ENCODE measurements at regions not wholly inside any gene's neighbourhood (a gene's known extent, or its start where the extent isn't known, plus 50 kb on each side); places are given as distances from the start of the nearest gene placed in this dataset.
"Not testable (repeated sequence)": the region's sequence is repeated elsewhere in the genome, so short reads cannot be mapped to it uniquely, and the experiment has no call there.

- not testable (repeated sequence) for TF ChIP-seq CTCF (CRISPR knock-in tag; IDR thresholded peaks at IDR 0.05); BRCA1 (CRISPR knock-in tag; IDR thresholded peaks at IDR 0.05); HNF1A (IDR thresholded peaks at IDR 0.05; ENCODE audit: low read depth); HNF1A (CRISPR knock-in tag; IDR thresholded peaks at IDR 0.05; ENCODE audit: borderline replicate concordance)
Observed at GRCh38 chr17:30689266-30690000, 135.1 kb downstream of the CRLF3 start.
